Activated T-helper 1 cell treated with anti-CD3 and anti-CD28 coated beads, Interleukin-12 subunit alpha, Interleukin-12 subunit beta, Interleukin-2, Interleukin-4 antibody, amounts not matched to agents 30 ng/mL and 10 ng/mL and 1 ng/mL, durations not matched to agents 14 hours and 24 hours and 36 hours (primary cell): ENCODE measurements at regions not wholly inside any gene's neighbourhood (a gene's known extent, or its start where the extent isn't known, plus 50 kb on each side); places are given as distances from the start of the nearest gene placed in this dataset.
"Not testable (repeated sequence)": the region's sequence is repeated elsewhere in the genome, so short reads cannot be mapped to it uniquely, and the experiment has no call there.

ENCODE experiments used
- DNase-seq: peaks from one replicate; pipeline ENCODE4 v3.0.0; 2021; ENCODE audit warnings: low spot score
- H3K27ac Mint-ChIP-seq: one replicate; pipeline ENCODE4 v1.8.0; 2021; ENCODE audit warnings: mild to moderate bottlenecking, mixed read lengths
- H3K27me3 Mint-ChIP-seq: one replicate; pipeline ENCODE4 v1.8.0; 2022; ENCODE audit warnings: mild to moderate bottlenecking, moderate library complexity, mixed read lengths; ENCODE audit not compliant: insufficient read depth
- H3K36me3 Mint-ChIP-seq: one replicate; pipeline ENCODE4 v1.8.0; 2021; ENCODE audit warnings: low read depth, mixed read lengths
- H3K4me1 Mint-ChIP-seq: one replicate; pipeline ENCODE4 v1.8.0; 2021; ENCODE audit warnings: low read depth, mixed read lengths
- H3K4me3 Mint-ChIP-seq: one replicate; pipeline ENCODE4 v1.8.0; 2021; ENCODE audit warnings: mild to moderate bottlenecking, moderate library complexity, mixed read lengths
- H3K9me3 Mint-ChIP-seq: one replicate; pipeline ENCODE4 v1.8.0; 2021; ENCODE audit warnings: mixed read lengths
- intact Hi-C: fragments of 100-400 bp; cut with micrococcal nuclease; formaldehyde crosslinking; loops from one replicate; pipeline ENCODE4 v1.15.1; 2024

GRCh38 chr18:5830902-5831301 is 64.4 kb downstream of the TMEM200C start:
- H3K9me3 Mint-ChIP-seq, intact Hi-C loops, H3K27ac Mint-ChIP-seq: not testable (repeated sequence)

GRCh38 chr18:5828913-5829312 is 66.4 kb downstream of the TMEM200C start:
- H3K9me3 Mint-ChIP-seq = no peaks in the 10 kb centered on the region
- DNase-seq = no peak
- H3K36me3 Mint-ChIP-seq = no peaks in the 10 kb centered on the region
- H3K27me3 Mint-ChIP-seq = peaks cover 2% of the 10 kb centered on the region
- H3K4me1 Mint-ChIP-seq = no peaks in the 10 kb centered on the region
- no peak overlapping the region for H3K4me3 Mint-ChIP-seq
- intact Hi-C loops = no loop called here
- H3K27ac Mint-ChIP-seq = no peak overlapping the region

More at GRCh38 chr18:5830902-5831301, 64.4 kb downstream of the TMEM200C start:
- H3K4me3 Mint-ChIP-seq, DNase-seq, H3K36me3 Mint-ChIP-seq, H3K27me3 Mint-ChIP-seq, H3K4me1 Mint-ChIP-seq: not testable (repeated sequence)

- intact Hi-C loops = no loop called here
- Mint-ChIP-seq H3K4me3 (no peak overlapping the region), H3K9me3 (no peaks in the 10 kb centered on the region), H3K27ac (no peak overlapping the region), H3K27me3 (peaks cover 2% of the 10 kb centered on the region), H3K4me1 (no peaks in the 10 kb centered on the region), H3K36me3 (no peaks in the 10 kb centered on the region)
- DNase-seq = no peak
These were observed 69.7 kb downstream of the TMEM200C start for GRCh38 chr18:5825663-5826062.

GRCh38 chr18:5824370-5824984 is 70.8 kb downstream of the TMEM200C start:
- no peak overlapping the region for H3K4me3 Mint-ChIP-seq
- H3K27ac Mint-ChIP-seq = no peak overlapping the region
- no peaks in the 10 kb centered on the region for H3K9me3 Mint-ChIP-seq
- peaks cover 2% of the 10 kb centered on the region for H3K27me3 Mint-ChIP-seq
- DNase-seq = no peak
- H3K36me3 Mint-ChIP-seq = no peaks in the 10 kb centered on the region
- intact Hi-C loops = no loop called here
- no peaks in the 10 kb centered on the region for H3K4me1 Mint-ChIP-seq

GRCh38 chr18:5817816-5818215 is 77.5 kb downstream of the TMEM200C start:
- H3K36me3 Mint-ChIP-seq = no peaks in the 10 kb centered on the region
- H3K4me3 Mint-ChIP-seq = no peak overlapping the region
- H3K27me3 Mint-ChIP-seq = no peaks in the 10 kb centered on the region
- no peak overlapping the region for H3K27ac Mint-ChIP-seq
- intact Hi-C loops = no loop called here
- H3K9me3 Mint-ChIP-seq = no peaks in the 10 kb centered on the region
- no peaks in the 10 kb centered on the region for H3K4me1 Mint-ChIP-seq
- no peak for DNase-seq

GRCh38 chr18:5806860-5807259 is 88.5 kb downstream of the TMEM200C start:
- intact Hi-C loops = no loop called here
- no peaks in the 10 kb centered on the region for H3K4me1 Mint-ChIP-seq
- peaks cover 12% of the 10 kb centered on the region for H3K9me3 Mint-ChIP-seq
- no peaks in the 10 kb centered on the region for H3K36me3 Mint-ChIP-seq
- H3K27ac Mint-ChIP-seq = no peak overlapping the region
- H3K27me3 Mint-ChIP-seq = no peaks in the 10 kb centered on the region
- no peak for DNase-seq
- no peak overlapping the region for H3K4me3 Mint-ChIP-seq

GRCh38 chr18:5787936-5788335 is 107.4 kb downstream of the TMEM200C start:
- Mint-ChIP-seq H3K9me3 (peaks cover 15% of the 10 kb centered on the region), H3K4me1 (no peaks in the 10 kb centered on the region), H3K27me3 (no peaks in the 10 kb centered on the region), H3K36me3 (no peaks in the 10 kb centered on the region), H3K27ac (no peak overlapping the region), H3K4me3 (no peak overlapping the region)
- no peak for DNase-seq
- intact Hi-C loops = no loop called here

- Mint-ChIP-seq H3K9me3 (no peaks in the 10 kb centered on the region), H3K27ac (no peak overlapping the region), H3K4me1 (no peaks in the 10 kb centered on the region), H3K27me3 (peaks cover 2% of the 10 kb centered on the region), H3K4me3 (no peak overlapping the region), H3K36me3 (no peaks in the 10 kb centered on the region)
- no peak for DNase-seq
- intact Hi-C loops = no loop called here
These were observed 115.4 kb downstream of the TMEM200C start for GRCh38 chr18:5779922-5780321.

GRCh38 chr18:5772306-5773105 is 122.8 kb downstream of the TMEM200C start:
- intact Hi-C loops = no loop called here
- no peaks in the 10 kb centered on the region for H3K9me3 Mint-ChIP-seq
- H3K4me3 Mint-ChIP-seq = no peak overlapping the region
- H3K4me1 Mint-ChIP-seq = no peaks in the 10 kb centered on the region
- H3K36me3 Mint-ChIP-seq = no peaks in the 10 kb centered on the region
- H3K27ac Mint-ChIP-seq = no peak overlapping the region
- DNase-seq = no peak
- peaks cover 2% of the 10 kb centered on the region for H3K27me3 Mint-ChIP-seq

GRCh38 chr18:5771343-5771742 is 124.0 kb downstream of the TMEM200C start:
- H3K27ac Mint-ChIP-seq = no peak overlapping the region

GRCh38 chr18:5770176-5770575 is 125.1 kb downstream of the TMEM200C start:
- no peaks in the 10 kb centered on the region for H3K36me3 Mint-ChIP-seq
- H3K27ac Mint-ChIP-seq = no peak overlapping the region
- no peaks in the 10 kb centered on the region for H3K27me3 Mint-ChIP-seq
- no peaks in the 10 kb centered on the region for H3K9me3 Mint-ChIP-seq
- H3K4me3 Mint-ChIP-seq = no peak overlapping the region
- no peaks in the 10 kb centered on the region for H3K4me1 Mint-ChIP-seq
- intact Hi-C loops = no loop called here
- no peak for DNase-seq

More at GRCh38 chr18:5771343-5771742, 124.0 kb downstream of the TMEM200C start:
- H3K9me3 Mint-ChIP-seq = no peaks in the 10 kb centered on the region
- no peaks in the 10 kb centered on the region for H3K27me3 Mint-ChIP-seq
- no peaks in the 10 kb centered on the region for H3K36me3 Mint-ChIP-seq
- H3K4me1 Mint-ChIP-seq = no peaks in the 10 kb centered on the region
- no peak overlapping the region for H3K4me3 Mint-ChIP-seq
- intact Hi-C loops = no loop called here
- no peak for DNase-seq

- no peaks in the 10 kb centered on the region for H3K9me3 Mint-ChIP-seq
- no peak for DNase-seq
- no peak overlapping the region for H3K27ac Mint-ChIP-seq
- no peaks in the 10 kb centered on the region for H3K36me3 Mint-ChIP-seq
- H3K4me1 Mint-ChIP-seq = no peaks in the 10 kb centered on the region
- H3K27me3 Mint-ChIP-seq = no peaks in the 10 kb centered on the region
- no peak overlapping the region for H3K4me3 Mint-ChIP-seq
- intact Hi-C loops = loop anchor here (10.0 kb wide), 1 partner anchor 406 kb away; no protein-coding TSS in a partner anchor
These were observed 126.9 kb downstream of the TMEM200C start for GRCh38 chr18:5768454-5768853.

- Mint-ChIP-seq H3K27ac (no peak overlapping the region), H3K4me1 (no peaks in the 10 kb centered on the region), H3K4me3 (no peak overlapping the region), H3K27me3 (no peaks in the 10 kb centered on the region), H3K36me3 (no peaks in the 10 kb centered on the region), H3K9me3 (no peaks in the 10 kb centered on the region)
- intact Hi-C loops = no loop called here
- DNase-seq = no peak
These were observed 136.1 kb downstream of the TMEM200C start for GRCh38 chr18:5759194-5759593.
